ENCODE measurements at regions not wholly inside any gene's neighbourhood (a gene's known extent, or its start where the extent isn't known, plus 50 kb on each side); places are given as distances from the start of the nearest gene placed in this dataset.
"Not testable (repeated sequence)": the region's sequence is repeated elsewhere in the genome, so short reads cannot be mapped to it uniquely, and the experiment has no call there.

DNA sequence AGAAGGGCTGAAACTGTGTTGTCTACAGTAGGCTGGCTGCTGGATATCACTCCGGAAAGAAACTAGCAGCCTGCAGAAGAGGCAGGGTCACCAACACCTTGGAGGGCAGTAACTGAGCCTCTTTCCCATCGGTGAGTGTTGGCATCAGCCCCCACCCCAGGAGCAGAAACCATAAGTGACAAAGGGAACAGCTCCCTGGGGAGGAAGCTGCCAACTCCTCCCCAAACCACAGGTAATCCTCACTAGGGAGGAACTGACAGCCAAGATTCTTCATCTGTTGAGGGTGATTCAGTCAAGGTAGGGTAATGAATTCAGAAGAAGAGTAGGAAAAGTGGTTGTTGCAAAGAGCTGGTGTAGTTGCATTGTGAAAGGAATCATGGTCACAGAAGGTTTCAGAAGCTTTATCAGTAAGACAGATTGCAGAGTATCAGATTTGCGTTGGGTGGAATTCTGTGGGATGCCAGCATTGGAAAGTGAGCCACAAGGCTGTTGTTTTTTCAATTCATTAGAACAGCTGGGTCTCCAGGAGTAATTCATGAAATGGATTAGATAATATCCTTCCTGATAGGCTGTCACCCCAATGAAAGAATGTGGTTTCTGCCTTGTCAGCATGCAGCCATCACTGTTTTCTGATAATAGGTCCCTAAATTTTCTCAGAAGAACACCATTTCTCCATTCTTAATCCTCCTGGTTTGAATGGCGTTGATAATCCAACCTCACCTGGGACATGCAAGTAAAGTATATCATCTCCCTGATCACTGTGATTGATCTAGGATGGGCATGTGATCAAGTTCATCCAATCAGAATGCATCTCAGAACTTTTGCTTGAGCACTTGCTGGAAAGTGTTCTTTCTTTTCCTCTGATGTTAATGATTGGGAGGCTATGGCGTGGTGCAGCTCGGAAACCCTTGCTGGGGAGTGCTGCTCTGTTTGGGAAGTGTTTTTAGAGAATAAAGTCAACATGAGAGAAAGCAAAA, 75.0 kb upstream of the CTBP2 start:
- H3K4me3 ChIP-seq (ENCODE audit: low read depth, low read length): no peak overlapping the region
- TF ChIP-seq, protein P1, sequence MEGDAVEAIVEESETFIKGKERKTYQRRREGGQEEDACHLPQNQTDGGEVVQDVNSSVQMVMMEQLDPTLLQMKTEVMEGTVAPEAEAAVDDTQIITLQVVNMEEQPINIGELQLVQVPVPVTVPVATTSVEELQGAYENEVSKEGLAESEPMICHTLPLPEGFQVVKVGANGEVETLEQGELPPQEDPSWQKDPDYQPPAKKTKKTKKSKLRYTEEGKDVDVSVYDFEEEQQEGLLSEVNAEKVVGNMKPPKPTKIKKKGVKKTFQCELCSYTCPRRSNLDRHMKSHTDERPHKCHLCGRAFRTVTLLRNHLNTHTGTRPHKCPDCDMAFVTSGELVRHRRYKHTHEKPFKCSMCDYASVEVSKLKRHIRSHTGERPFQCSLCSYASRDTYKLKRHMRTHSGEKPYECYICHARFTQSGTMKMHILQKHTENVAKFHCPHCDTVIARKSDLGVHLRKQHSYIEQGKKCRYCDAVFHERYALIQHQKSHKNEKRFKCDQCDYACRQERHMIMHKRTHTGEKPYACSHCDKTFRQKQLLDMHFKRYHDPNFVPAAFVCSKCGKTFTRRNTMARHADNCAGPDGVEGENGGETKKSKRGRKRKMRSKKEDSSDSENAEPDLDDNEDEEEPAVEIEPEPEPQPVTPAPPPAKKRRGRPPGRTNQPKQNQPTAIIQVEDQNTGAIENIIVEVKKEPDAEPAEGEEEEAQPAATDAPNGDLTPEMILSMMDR (IDR thresholded peaks at IDR 0.05; ENCODE audit: insufficient read depth, low read length): no peak
- DNase-seq (ENCODE audit: low read depth): no peak

- DNase-seq (ENCODE audit: low read depth): peak; percentile 26
- H3K4me3 ChIP-seq (ENCODE audit: low read depth, low read length): not testable (repeated sequence)
These were observed 74.2 kb upstream of the CTBP2 start for GRCh38 chr10:125234576-125234975.

- H3K4me3 ChIP-seq (ENCODE audit: low read depth, low read length): no peak overlapping the region
- TF ChIP-seq, protein P1 (IDR thresholded peaks at IDR 0.05; ENCODE audit: insufficient read depth, low read length): no peak
- DNase-seq (ENCODE audit: low read depth): no peak
These were observed 73.4 kb upstream of the CTBP2 start for GRCh38 chr10:125233726-125234125.

DNA sequence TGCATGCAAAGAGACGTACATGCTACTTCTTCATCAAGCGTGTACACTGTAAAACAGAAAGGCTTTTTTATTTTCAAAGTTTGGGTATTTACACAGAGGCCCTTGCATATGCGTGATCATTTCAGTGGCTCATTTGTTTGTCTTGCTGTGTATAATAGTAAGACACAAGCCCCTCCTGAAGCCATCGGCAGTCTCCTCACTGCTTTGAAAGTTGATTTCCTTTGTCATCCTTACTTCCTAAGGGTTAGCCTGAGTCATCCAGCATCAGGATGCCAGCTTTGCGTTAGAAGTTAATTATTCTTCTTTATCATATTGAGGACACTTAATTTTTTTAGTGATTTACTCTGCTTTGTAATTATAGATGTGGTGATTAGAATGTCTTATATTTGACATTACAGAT, 72.5 kb upstream of the CTBP2 start:
- TF ChIP-seq, protein P1 (IDR thresholded peaks at IDR 0.05; ENCODE audit: insufficient read depth, low read length): no peak
- no peak overlapping the region for H3K4me3 ChIP-seq (ENCODE audit: low read depth, low read length)
- DNase-seq (ENCODE audit: low read depth): peak; percentile 2

GRCh38 chr10:125231813-125232475, 71.6 kb upstream of the CTBP2 start:
- DNase-seq (ENCODE audit: low read depth): no peak
- TF ChIP-seq, protein P1 (IDR thresholded peaks at IDR 0.05; ENCODE audit: insufficient read depth, low read length): no peak
- no peak overlapping the region for H3K4me3 ChIP-seq (ENCODE audit: low read depth, low read length)

GRCh38 chr10:125231116-125231812, 70.9 kb upstream of the CTBP2 start:
- peak; percentile 94 for DNase-seq (ENCODE audit: low read depth)
- no peak overlapping the region for H3K4me3 ChIP-seq (ENCODE audit: low read depth, low read length)
- TF ChIP-seq, protein P1 (IDR thresholded peaks at IDR 0.05; ENCODE audit: insufficient read depth, low read length): peak; percentile 26

DNA sequence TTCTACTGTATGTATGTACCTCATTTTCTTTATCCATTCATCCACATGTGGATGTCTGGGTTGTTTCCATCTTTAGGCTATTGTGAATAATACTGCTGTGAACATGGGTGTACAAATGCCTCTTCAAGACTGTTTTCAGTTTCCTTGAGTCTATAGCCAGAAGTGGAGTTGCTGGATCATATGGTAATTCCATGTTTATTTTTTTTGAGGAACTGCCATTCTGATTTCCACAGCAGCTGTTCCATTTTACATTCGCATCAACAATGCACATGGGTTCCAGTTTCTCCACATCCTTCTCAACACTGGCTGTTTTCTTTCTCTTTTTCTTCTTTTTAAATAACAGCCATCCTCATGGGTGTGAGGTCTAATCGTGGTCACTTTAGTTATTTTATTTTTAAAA, 69.9 kb upstream of the CTBP2 start:
- H3K4me3 ChIP-seq (ENCODE audit: low read depth, low read length): no peak overlapping the region
- no peak for DNase-seq (ENCODE audit: low read depth)
- TF ChIP-seq, protein P1 (IDR thresholded peaks at IDR 0.05; ENCODE audit: insufficient read depth, low read length): no peak

GRCh38 chr10:125228245-125228940, 68.0 kb upstream of the CTBP2 start:
- not testable (repeated sequence) for H3K4me3 ChIP-seq (ENCODE audit: low read depth, low read length); DNase-seq (ENCODE audit: low read depth)

All from fibroblast of the aortic adventitia (primary cell).